ENCODE measurements at regions not wholly inside any gene's neighbourhood (a gene's known extent, or its start where the extent isn't known, plus 50 kb on each side); places are given as distances from the start of the nearest gene placed in this dataset.

GRCh38 chr6:109265530-109265929 is 116.7 kb downstream of the CD164 start:
- no peak for TF ChIP-seq CTCF (IDR thresholded peaks at IDR 0.05)
- TF ChIP-seq POLR2AphosphoS5 (IDR thresholded peaks at IDR 0.05), result no peak
